Stromal cell of bone marrow (primary cell): ENCODE measurements at regions not wholly inside any gene's neighbourhood (a gene's known extent, or its start where the extent isn't known, plus 50 kb on each side); places are given as distances from the start of the nearest gene placed in this dataset.
"Not testable (repeated sequence)": the region's sequence is repeated elsewhere in the genome, so short reads cannot be mapped to it uniquely, and the experiment has no call there.

Source experiments
- DNase-seq: peaks from one replicate; pipeline ENCODE4 v3.0.0-alpha.2; 2012; ENCODE audit warnings: low read depth

- DNase-seq: no peak
Observed at GRCh38 chr14:51445001-51445390, 204.9 kb downstream of the TMX1 start.

- no peak for DNase-seq
Observed at GRCh38 chr14:51446771-51447170, 204.9 kb upstream of the FRMD6 start.

GRCh38 chr14:51447411-51447810 is 204.3 kb upstream of the FRMD6 start:
- DNase-seq: no peak

- peak; percentile 68 for DNase-seq
Observed at GRCh38 chr14:51448831-51449670, 202.7 kb upstream of the FRMD6 start.

GRCh38 chr14:51449681-51450080 is 202.0 kb upstream of the FRMD6 start:
- DNase-seq: no peak

- no peak for DNase-seq
Observed at GRCh38 chr14:51451561-51451960, 200.1 kb upstream of the FRMD6 start.

- no peak for DNase-seq
Observed at GRCh38 chr14:51453869-51454268, 197.8 kb upstream of the FRMD6 start.

- DNase-seq: no peak
Observed at GRCh38 chr14:51454351-51454750, 197.4 kb upstream of the FRMD6 start.

- no peak for DNase-seq
Observed at GRCh38 chr14:51455041-51455835, 196.5 kb upstream of the FRMD6 start.

- DNase-seq: no peak
Observed at GRCh38 chr14:51457843-51458562, 193.7 kb upstream of the FRMD6 start.

GRCh38 chr14:51458563-51458955 is 193.2 kb upstream of the FRMD6 start:
- DNase-seq: peak; percentile 83

- no peak for DNase-seq
Observed at GRCh38 chr14:51460011-51460410, 191.7 kb upstream of the FRMD6 start.

- DNase-seq: no peak
Observed at GRCh38 chr14:51462182-51462581, 189.5 kb upstream of the FRMD6 start.

- no peak for DNase-seq
Observed at GRCh38 chr14:51462706-51463105, 189.0 kb upstream of the FRMD6 start.

- no peak for DNase-seq
Observed at GRCh38 chr14:51463461-51463860, 188.2 kb upstream of the FRMD6 start.

GRCh38 chr14:51464411-51464810 is 187.3 kb upstream of the FRMD6 start:
- DNase-seq: no peak

GRCh38 chr14:51465486-51465885 is 186.2 kb upstream of the FRMD6 start:
- DNase-seq: no peak

- DNase-seq: not testable (repeated sequence)
Observed at GRCh38 chr14:51467392-51467791, 184.3 kb upstream of the FRMD6 start.

GRCh38 chr14:51468523-51468922 is 183.2 kb upstream of the FRMD6 start:
- DNase-seq: no peak

- no peak for DNase-seq
Observed at GRCh38 chr14:51472881-51473280, 178.8 kb upstream of the FRMD6 start.

GRCh38 chr14:51473351-51473750 is 178.4 kb upstream of the FRMD6 start:
- DNase-seq: no peak

- no peak for DNase-seq
Observed at GRCh38 chr14:51473808-51474565, 177.7 kb upstream of the FRMD6 start.
